Liver (tissue), 8 donors: ENCODE measurements at regions not wholly inside any gene's neighbourhood (a gene's known extent, or its start where the extent isn't known, plus 50 kb on each side); places are given as distances from the start of the nearest gene placed in this dataset.

ENCODE experiments used
- DNase-seq: peaks from one replicate; pipeline ENCODE4 v3.0.0-alpha.2; 2017; ENCODE audit warnings: low spot score
- H3K27ac ChIP-seq, 2 donors: one replicate each; pipeline ENCODE4 v1.7.0; 2013; ENCODE audit warnings: inconsistent platforms in 2 of 2, low read length in 2 of 2, control low read depth in 1 of 2, low read depth in 1 of 2, mild to moderate bottlenecking in 1 of 2
- H3K27me3 ChIP-seq, 4 donors: one replicate each; pipeline versions ENCODE4 v1.6.1 to v1.7.0; 2013; ENCODE audit warnings: low read length in 3 of 4, inconsistent platforms in 1 of 4, mild to moderate bottlenecking in 1 of 4, moderate library complexity in 1 of 4; ENCODE audit not compliant: control insufficient read depth in 4 of 4, insufficient read depth in 4 of 4
- H3K36me3 ChIP-seq, 4 donors: one replicate each; pipeline versions ENCODE4 v1.6.1 to v1.7.0; 2013; ENCODE audit warnings: low read length in 3 of 4, mild to moderate bottlenecking in 3 of 4, low read depth in 1 of 4, moderate library complexity in 1 of 4; ENCODE audit not compliant: control insufficient read depth in 4 of 4, insufficient read depth in 3 of 4
- H3K4me1 ChIP-seq, 4 donors: one replicate each; pipeline versions ENCODE4 v1.6.1 to v1.7.0; 2013; ENCODE audit warnings: low read length in 3 of 4, mild to moderate bottlenecking in 3 of 4, moderate library complexity in 1 of 4; ENCODE audit not compliant: control insufficient read depth in 4 of 4, insufficient read depth in 4 of 4
- H3K4me3 ChIP-seq, 3 donors: one replicate each; pipeline versions ENCODE4 v1.6.1 to v1.7.0; 2013; ENCODE audit warnings: low read length in 3 of 3, control low read depth in 1 of 3, low read depth in 1 of 3, mild to moderate bottlenecking in 1 of 3
- H3K9ac ChIP-seq, 2 donors: one replicate each; pipeline ENCODE4 v1.7.0; 2013; ENCODE audit warnings: low read length in 2 of 2, mild to moderate bottlenecking in 2 of 2, moderate library complexity in 2 of 2, control low read depth in 1 of 2, low read depth in 1 of 2
- H3K9me3 ChIP-seq, 4 donors: one replicate each; pipeline versions ENCODE4 v1.6.1 to v1.7.0; 2013; ENCODE audit warnings: low read length in 3 of 4; ENCODE audit not compliant: control insufficient read depth in 4 of 4
- ATF3 ChIP-seq: IDR thresholded peaks from 2 replicates; pipeline ENCODE4 v1.6.1; 2016; ENCODE audit warnings: antibody characterized with exemption
- CTCF ChIP-seq: fragments of 150-350 bp; IDR thresholded peaks from 2 replicates; pipeline ENCODE4 v1.5.1; 2017; ENCODE audit warnings: improper control_type of control experiment, low read depth, low read length; ENCODE audit not compliant: missing input control
- EGR1 ChIP-seq, 2 donors: IDR thresholded peaks; 2 replicates each; pipeline ENCODE4 v1.6.1; 2016 to 2018; ENCODE audit warnings: antibody characterized with exemption in 2 of 2, low read depth in 2 of 2
- FOXA1 ChIP-seq: IDR thresholded peaks from 2 replicates; pipeline ENCODE4 v1.6.1; 2016; ENCODE audit warnings: antibody characterized with exemption
- FOXA2 ChIP-seq: IDR thresholded peaks from 2 replicates; pipeline ENCODE4 v1.6.1; 2016; ENCODE audit warnings: antibody characterized with exemption
- GABPA ChIP-seq, 2 donors: IDR thresholded peaks in 1 of 2; conservative IDR thresholded peaks in 1 of 2; 2 replicates each; pipeline ENCODE4 v1.6.1; 2016; ENCODE audit warnings: antibody characterized with exemption in 2 of 2, mild to moderate bottlenecking in 1 of 2, moderate library complexity in 1 of 2
- HNF4A ChIP-seq, 2 donors: conservative IDR thresholded peaks; 2 replicates each; pipeline ENCODE4 v1.6.1; 2016; ENCODE audit warnings: antibody characterized with exemption in 2 of 2, mild to moderate bottlenecking in 2 of 2
- HNF4G ChIP-seq: IDR thresholded peaks from 2 replicates; pipeline ENCODE4 v1.6.1; 2016; ENCODE audit warnings: antibody characterized with exemption
- JUND ChIP-seq, 2 donors: IDR thresholded peaks; 2 replicates each; pipeline ENCODE4 v1.6.1; 2016; ENCODE audit warnings: antibody characterized with exemption in 2 of 2
- MAX ChIP-seq: IDR thresholded peaks from 2 replicates; pipeline ENCODE4 v1.6.1; 2016; ENCODE audit warnings: antibody characterized with exemption
- NR2F2 ChIP-seq: IDR thresholded peaks from 2 replicates; pipeline ENCODE4 v1.6.1; 2016; ENCODE audit warnings: antibody characterized with exemption
- RAD21 ChIP-seq, 2 donors: IDR thresholded peaks; 2 replicates each; pipeline ENCODE4 v1.6.1; 2016; ENCODE audit warnings: antibody characterized with exemption in 2 of 2, mild to moderate bottlenecking in 2 of 2
- REST ChIP-seq: IDR thresholded peaks from 2 replicates; pipeline ENCODE4 v1.6.1; 2016; ENCODE audit warnings: antibody characterized with exemption, mild to moderate bottlenecking
- RXRA ChIP-seq, 2 donors: IDR thresholded peaks; 2 replicates each; pipeline ENCODE4 v1.6.1; 2017 to 2018; ENCODE audit warnings: antibody characterized with exemption in 2 of 2, mild to moderate bottlenecking in 1 of 2
- SP1 ChIP-seq: IDR thresholded peaks from 2 replicates; pipeline ENCODE4 v1.6.1; 2018; ENCODE audit warnings: antibody characterized with exemption, mild to moderate bottlenecking
- TAF1 ChIP-seq: conservative IDR thresholded peaks from 2 replicates; pipeline ENCODE4 v1.6.1; 2016; ENCODE audit warnings: antibody characterized with exemption, mild to moderate bottlenecking
- YY1 ChIP-seq: IDR thresholded peaks from 2 replicates; pipeline ENCODE4 v1.6.1; 2016; ENCODE audit warnings: antibody characterized with exemption, mild to moderate bottlenecking
- ZBTB33 ChIP-seq: IDR thresholded peaks from 2 replicates; pipeline ENCODE4 v1.6.1; 2016; ENCODE audit warnings: antibody characterized with exemption
- WGBS: extraction: QIAGEN DNeasy Blood & Tissue Kit; methylation state at CpG from one replicate; pipeline ENCODE4 v1.1.7; 2013; 5-methylcytosine and 5-hydroxymethylcytosine counted together
- donor health status: healthy.
- donor health status: healthy.
- donor health status: healthy.
- donor health status: healthy.
- donor health status: healthy.

GRCh38 chr3:107962946-107963345 lies 127.9 kb downstream of the CD47 start:
- Histone ChIP-seq H3K4me3 (no peak overlapping the region), H3K27ac (no peak overlapping the region), H3K36me3 (no peaks in the 10 kb centered on the region), H3K27me3 (no peaks in the 10 kb centered on the region), H3K9me3 (no peaks in the 10 kb centered on the region), H3K4me1 (no peaks in the 10 kb centered on the region), H3K9ac (no peak overlapping the region)
- TF ChIP-seq FOXA1, result no peak
- no peak for TF ChIP-seq GABPA (IDR thresholded peaks at IDR 0.05 in 1 of 2, conservative IDR thresholded peaks at IDR 0.05 in 1 of 2)
- TF ChIP-seq REST, result no peak
- TF ChIP-seq TAF1, result no peak
- no peak for TF ChIP-seq ATF3
- TF ChIP-seq ZBTB33, result no peak
- no peak for TF ChIP-seq YY1
- TF ChIP-seq CTCF, result no peak
- no peak for TF ChIP-seq RXRA (IDR thresholded peaks at IDR 0.05)
- no peak for TF ChIP-seq SP1
- TF ChIP-seq HNF4G, result no peak
- TF ChIP-seq NR2F2, result no peak
- no peak for TF ChIP-seq JUND (IDR thresholded peaks at IDR 0.05)
- no peak for TF ChIP-seq HNF4A (conservative IDR thresholded peaks at IDR 0.05)
- TF ChIP-seq MAX, result no peak
- no peak for TF ChIP-seq RAD21 (IDR thresholded peaks at IDR 0.05)
- no peak for TF ChIP-seq FOXA2
- TF ChIP-seq EGR1 (IDR thresholded peaks at IDR 0.05; ENCODE audit: low read depth in 2 of 2), result no peak
- WGBS, result 75% methylated on average over 3 of the region's 3 CpGs
- DNase-seq, result no peak

- Histone ChIP-seq H3K9me3 (peaks cover 0 to under 1% (median 0%) of the 10 kb centered on the region in 4 donors), H3K9ac (no peak overlapping the region), H3K27me3 (no peaks in the 10 kb centered on the region), H3K4me3 (no peak overlapping the region), H3K4me1 (no peaks in the 10 kb centered on the region), H3K27ac (no peak overlapping the region), H3K36me3 (no peaks in the 10 kb centered on the region)
- WGBS, result 95% methylated on average over 4 of the region's 4 CpGs
- DNase-seq, result no peak
- no peak for TF ChIP-seq RAD21 (IDR thresholded peaks at IDR 0.05)
- TF ChIP-seq REST, result no peak
- TF ChIP-seq HNF4A (conservative IDR thresholded peaks at IDR 0.05), result no peak
- no peak for TF ChIP-seq GABPA (IDR thresholded peaks at IDR 0.05 in 1 of 2, conservative IDR thresholded peaks at IDR 0.05 in 1 of 2)
- TF ChIP-seq TAF1, result no peak
- TF ChIP-seq SP1, result no peak
- TF ChIP-seq NR2F2, result no peak
- no peak for TF ChIP-seq ATF3
- TF ChIP-seq RXRA (IDR thresholded peaks at IDR 0.05), result no peak
- no peak for TF ChIP-seq CTCF
- no peak for TF ChIP-seq YY1
Measured at GRCh38 chr3:107962037-107962436, 128.8 kb downstream of the CD47 start.
